NCI-H1436 treated with DMSO at 0.1 percent for 48 hours (cell line): ENCODE measurements at regions not wholly inside any gene's neighbourhood (a gene's known extent, or its start where the extent isn't known, plus 50 kb on each side); places are given as distances from the start of the nearest gene placed in this dataset.
"Not testable (repeated sequence)": the region's sequence is repeated elsewhere in the genome, so short reads cannot be mapped to it uniquely, and the experiment has no call there.

Experiments
- DNase-seq: peaks from one replicate; lab custom pipeline; 2025; lab: John Stamatoyannopoulos, UW

DNA sequence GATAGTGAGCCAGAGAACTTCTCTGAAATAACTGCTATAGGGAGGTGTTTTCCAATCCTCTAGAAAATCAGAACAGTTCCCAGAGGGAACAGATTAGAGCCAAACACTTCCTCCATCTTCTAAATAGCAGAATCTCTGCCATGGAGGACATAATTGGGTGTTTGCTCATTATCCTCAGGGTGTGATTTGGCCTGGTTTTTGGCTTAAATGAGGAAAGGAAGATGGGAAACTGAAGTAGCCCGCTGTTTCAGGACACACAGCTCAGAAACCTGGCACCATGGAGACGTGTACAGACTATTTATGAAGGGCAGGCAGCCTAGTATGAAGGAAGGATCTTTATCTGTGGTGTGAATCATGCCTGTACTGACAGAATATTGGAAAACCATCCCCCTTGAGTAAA is 231.7 kb upstream of the PRKD1 start:
- no peak for DNase-seq

DNA sequence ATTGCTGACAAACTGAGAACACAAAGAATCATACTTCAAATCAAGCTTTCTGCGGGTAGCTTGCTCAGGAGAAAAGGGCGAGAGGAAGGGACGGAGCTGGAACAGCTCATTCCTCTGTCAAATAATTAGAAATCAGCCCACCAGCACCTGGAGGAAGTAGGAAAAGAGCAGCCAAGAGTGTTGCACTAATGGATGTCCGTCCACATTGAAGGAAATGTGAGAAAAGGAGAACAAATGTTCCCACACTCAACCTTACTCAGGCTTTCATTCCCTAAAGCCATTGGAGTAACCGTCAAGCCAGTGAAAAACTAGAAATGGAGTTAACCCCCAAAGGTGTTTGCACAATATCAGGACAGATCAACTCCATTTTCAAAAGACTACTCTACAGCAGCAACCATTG is 233.0 kb upstream of the PRKD1 start:
- DNase-seq = no peak

DNA sequence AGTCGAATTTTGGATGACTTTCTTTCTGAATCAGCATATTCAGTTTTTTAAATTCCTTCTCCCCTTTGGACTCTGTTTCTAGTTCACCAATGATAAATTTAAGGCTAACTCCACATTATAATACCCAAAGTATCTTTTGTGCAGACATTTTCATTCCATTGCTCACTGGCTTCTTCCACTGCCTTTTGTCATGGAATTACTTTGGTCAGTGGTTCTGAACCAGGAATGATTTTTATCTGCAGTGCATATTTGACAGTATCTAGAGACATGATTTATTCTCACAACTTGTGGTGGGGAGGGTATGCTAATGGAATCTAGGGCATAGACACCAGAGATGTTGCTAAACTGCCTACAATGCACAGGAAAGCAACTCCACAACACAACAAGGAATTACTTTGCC is 234.4 kb upstream of the PRKD1 start:
- DNase-seq = no peak

DNA sequence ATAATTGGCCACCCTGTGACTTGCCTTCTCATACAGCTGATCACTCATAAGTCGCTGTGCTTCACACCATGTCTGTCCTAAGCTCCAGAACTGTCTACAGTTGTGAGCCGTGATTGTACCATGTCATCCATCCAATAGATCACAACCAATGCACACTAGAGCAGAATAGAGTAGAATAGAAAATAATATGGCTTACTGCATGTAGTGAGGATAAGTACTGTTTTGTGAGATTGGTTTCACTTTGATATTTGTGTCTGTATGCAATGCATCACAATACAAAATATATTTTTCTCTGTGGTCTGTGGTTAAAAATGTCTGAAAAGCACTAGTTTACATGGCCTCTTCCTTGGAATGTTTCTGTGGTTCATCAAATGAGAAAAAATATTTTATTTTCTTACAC is 237.6 kb upstream of the PRKD1 start:
- DNase-seq = no peak

DNA sequence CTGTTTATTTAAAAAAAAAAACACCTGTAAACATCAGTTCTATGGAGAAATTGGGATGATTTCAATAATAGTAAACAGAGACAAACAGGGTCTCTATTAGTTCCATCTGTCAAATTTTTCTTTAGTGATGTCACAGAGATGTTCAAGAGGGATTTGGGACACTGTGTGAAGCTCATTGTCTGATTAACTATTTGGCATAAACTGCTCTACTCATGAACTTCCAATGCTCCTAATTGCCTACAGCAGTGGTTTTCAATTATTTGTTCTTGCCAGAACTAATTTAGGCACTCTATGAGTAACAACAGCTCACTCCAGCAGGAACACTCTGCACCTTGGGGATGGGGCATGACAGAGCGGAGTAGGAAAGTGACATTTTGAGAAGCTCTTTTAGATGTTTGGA is 250.1 kb upstream of the PRKD1 start:
- DNase-seq = no peak

DNA sequence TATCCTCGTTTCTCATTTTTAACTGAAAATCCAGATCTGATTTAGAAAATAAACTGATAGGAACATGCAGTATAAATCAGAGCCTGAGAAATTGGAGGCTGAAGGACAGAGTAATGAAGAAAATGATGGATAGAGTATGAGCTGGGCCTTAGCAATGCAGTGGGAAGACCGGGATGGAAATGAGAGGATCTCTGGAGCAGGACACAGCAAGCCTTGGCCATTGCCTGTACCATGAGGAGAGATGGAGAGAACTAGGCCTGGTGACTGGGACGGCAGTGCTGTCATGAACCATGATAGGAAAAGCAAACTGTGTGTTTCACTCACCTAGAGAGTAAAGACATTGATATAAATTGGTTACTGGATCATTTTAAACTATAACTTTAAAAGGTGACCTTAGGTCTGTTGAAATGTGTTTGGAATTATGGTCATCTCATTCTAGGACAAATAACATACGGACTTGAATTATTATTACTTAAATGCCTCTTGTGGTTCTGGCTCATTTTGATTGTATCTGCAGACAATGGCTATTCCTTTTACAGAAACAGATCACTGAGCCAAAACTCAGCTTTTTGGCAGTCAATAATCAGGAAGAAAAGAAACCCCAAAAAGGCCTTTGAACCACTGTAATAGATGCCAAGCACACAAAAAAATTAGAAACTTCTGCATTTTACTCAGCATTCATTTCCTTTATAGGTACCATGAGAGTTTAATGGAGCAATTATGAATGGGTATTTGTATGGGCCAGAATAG is 251.9 kb upstream of the PRKD1 start:
- DNase-seq = no peak

DNA sequence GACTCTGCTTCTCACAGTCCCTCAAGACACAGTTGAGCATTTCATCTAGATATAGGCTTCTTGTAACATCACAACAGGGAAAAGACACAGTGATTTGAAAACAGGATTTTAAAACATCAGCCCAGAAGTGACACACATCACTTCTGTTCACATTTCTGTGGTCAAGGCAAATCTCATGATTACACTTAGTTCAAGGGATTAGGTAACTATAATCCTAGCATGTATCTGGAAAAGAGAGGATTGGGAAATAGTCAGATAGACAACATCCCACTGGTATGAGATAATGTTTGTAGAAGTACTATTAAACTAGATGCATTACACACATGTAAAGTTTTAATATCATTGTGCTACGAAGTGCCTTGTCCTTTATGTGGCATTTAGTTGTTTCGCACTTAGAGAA is 252.6 kb upstream of the PRKD1 start:
- no peak for DNase-seq

DNA sequence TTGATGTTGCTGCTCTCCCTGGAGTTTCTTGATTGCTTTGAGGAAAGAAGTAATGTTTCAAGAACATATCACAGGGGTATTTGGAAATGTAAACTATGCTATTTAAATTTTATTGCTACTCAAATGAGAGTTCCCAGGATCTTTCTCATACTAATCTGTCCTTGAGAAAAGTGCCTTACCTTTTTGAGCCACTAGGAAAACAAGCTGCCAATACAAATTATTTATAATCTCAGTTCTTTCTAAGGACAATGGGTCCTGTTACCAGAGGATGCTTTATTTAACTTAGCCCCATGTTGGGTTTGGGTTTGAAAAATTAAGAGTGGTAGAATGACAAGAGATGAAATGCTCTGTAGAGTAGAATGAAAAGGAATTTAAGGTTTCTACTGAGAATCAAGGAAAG is 258.2 kb upstream of the PRKD1 start:
- no peak for DNase-seq

DNA sequence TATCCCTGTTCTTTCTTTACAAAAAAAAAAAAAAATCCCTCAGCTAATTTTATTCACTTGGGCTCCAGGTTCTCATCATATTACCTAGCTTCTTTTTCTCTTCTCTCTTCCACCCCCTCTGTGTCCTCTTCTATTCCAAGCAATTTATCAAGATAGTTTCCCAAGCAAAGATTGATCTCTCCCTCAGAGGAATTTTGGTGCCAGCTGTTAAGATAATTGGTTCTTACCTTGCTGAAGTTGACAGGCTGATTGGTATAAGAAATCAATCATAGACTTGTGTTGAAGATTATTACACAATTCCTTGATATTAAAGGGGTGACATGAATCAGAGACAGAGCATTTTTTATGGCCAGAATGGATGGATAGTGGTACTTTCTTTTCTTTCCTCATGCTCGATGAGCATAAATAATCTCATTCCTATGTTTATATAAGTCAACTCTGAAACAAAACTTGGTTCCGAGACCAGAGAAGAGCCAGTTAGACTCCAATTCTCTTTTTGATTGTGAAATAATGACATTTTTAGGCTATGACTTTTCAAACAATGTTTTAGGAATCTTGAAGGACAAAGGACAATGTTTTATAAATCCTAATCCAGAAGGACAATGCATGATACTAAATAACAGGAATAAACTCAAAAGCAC is 264.1 kb upstream of the PRKD1 start:
- DNase-seq = no peak

DNA sequence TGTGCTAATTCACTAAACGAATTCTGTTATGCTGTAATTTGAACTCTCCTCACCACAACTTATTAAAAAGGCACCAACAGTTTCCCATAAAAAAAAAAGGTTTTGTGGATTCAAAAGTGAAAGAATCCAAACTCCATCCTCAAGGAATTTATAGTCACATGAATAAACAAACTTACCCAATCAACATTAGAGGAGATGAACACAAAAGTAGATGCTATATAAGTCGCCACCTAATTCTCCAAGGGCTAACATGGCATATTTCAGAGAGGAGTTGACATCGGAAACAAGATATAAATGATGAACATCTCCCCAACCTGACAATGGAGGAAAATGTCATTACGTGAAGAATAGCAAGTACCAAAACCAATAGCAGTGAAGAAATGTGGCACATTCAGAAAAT is 265.5 kb upstream of the PRKD1 start:
- no peak for DNase-seq

DNA sequence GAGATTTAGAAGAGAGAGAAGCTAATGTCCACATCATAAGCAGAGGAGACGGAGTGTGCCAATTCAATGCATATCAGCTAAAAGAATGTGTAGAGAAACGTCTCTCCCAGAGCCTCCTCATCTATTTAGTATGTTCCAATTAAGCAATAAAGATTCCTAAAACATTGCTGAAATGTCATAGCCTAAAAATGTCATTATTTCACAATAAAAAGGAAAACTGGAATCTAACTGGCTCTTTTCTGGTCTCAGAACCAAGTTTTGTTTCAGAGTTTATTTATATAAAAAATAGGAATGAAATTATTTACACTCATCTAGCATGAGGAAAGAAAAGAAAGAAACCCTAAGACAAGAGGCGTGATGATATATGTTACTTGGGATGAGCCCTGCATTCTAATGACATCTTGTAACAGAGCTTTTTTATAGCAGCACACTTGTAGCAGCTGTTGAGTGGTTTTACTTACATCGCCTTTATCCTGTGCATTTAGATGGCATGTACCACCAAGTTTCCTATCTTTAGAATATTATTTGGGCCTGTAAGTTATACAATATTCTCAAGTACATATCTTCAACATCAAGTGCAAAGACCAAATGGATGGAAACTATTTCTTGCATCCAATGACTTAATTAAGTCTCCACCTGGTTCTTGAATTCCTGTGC is 266.3 kb upstream of the PRKD1 start:
- DNase-seq = no peak

DNA sequence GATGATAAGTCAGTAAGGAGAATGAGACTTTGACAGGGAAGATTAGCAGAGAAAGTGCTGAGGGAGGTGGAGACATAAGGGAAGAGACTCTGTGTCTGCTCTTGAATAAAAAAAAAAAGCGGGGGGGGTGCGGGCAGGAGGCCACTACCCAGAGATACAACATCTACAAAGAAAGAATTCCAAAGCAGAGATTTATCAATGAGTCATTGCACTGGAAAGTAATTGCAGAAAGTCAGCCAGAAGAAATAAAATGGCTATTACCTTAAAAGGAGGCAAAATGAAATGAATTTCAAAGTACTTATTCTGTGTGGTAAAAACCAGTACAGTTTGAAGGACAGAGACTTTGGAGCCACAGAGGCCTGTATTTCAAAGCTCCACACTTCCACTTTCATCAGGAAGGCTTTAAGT is 267.1 kb upstream of the PRKD1 start:
- no peak for DNase-seq

DNA sequence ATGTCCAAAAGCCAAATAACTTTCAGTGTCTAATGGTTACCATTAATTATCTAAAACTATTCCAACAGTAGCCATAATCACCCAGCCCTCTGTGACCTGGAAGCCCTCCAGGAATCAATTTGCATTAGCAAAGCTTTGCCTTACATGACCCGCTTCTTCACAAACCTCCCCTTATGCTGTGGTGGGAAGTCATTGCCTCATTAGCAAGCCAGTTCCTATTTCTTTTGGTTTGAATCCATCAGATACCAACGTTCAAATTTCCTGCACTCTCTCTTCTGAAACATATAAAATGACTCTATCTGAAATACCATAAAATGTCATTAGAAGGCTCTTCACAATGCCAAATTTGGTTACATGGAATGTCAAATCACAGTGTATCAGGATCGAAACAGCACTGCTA is 268.3 kb upstream of the PRKD1 start:
- DNase-seq = no peak

DNA sequence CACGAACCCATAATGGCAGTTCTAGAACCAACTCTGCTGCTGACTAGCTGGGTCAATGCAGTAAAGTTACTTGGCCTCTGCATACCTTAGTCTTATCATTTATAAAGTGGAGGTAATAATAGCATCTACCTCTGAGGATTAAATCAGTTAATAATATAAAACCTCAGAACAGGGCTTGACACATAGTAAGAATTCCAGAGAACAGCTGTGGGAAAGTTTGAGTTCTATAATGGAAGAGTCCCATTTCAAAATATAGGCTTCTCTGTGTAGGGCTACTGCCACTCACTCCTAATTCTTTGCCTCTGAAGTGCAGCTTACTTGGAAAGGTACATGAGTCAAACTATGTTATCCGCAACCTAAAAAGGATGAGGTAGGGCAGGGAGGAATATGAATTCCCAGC is 269.2 kb upstream of the PRKD1 start:
- DNase-seq = no peak

DNA sequence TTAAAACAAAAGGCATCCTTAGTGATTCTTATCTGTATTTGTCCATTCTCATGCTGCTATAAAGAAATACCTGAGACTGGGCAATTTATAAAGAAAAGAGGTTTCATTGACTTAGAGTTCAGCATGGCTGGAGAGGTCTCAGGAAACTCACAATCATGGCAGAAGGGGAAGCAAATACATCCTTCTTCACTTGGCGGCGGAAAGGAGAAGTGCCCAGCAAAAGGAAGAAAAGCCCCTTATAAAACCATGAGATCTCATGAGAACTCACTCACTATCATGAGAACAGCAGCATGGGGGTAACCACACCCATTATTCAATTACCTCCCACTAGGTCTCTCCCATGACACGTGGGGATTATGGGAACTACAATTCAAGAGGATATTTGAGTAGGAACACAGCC is 271.1 kb upstream of the PRKD1 start:
- DNase-seq = not testable (repeated sequence)

DNA sequence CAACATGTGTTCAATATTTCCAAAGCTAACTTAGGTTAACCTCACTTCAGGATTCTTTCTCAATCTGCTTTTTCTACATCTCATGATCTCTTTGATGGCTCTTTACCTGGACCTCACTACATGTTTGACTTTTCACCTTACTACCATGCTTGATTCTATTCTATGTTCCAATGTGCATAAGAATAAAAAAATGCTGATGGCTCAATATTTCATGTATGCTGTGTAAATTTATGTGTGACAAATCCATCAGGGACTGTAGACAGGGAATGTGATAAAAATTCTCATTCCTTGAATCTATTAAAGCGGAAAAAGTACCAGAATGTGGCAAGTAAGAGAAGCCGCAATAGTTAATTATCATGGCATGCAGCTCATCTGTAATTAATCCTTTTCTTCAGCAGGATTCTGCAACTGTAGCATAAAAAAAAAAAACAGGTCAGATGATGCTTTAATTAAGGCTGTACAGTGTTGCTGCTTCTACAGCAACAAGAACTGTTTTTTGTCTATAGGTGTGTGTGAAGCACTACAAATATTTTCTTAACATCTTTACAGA is 276.9 kb upstream of the PRKD1 start:
- DNase-seq = no peak

DNA sequence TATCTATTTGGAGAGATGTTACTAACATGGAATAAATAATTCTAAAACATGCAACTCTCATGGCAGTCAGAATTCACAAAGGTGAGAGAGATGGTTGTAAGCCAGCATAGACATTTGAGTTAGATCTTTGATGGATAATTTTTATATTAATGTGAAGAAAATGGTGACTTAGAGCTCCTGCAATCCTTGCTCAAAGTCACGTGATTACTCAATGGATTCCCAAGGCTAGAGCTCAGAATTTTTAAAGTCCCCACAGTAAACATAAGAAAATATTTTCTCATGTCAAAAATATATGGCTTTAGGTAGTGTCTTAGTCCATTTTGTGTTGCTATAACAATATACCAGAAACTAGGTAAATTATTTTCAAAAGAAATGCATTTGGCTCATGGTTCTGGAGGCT is 281.5 kb upstream of the PRKD1 start:
- no peak for DNase-seq

DNA sequence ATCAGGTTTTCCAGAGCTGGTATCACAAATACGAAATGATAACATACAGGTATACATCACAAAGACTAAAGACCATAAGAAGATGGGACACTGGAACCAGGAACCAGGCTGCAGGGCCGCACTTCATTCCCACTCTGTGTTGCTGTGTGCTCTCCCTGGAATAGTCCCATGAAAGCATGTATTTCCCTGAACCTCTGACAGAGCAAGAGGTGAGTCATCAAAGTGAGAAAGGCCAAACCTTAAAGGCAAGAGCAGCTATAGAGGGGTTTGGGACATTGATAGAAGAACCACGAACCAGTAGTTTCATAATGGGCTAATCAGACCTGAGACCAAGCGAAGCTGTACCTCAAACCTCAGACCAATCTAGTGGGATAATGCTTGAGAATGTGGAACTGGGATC is 283.0 kb upstream of the PRKD1 start:
- no peak for DNase-seq

DNA sequence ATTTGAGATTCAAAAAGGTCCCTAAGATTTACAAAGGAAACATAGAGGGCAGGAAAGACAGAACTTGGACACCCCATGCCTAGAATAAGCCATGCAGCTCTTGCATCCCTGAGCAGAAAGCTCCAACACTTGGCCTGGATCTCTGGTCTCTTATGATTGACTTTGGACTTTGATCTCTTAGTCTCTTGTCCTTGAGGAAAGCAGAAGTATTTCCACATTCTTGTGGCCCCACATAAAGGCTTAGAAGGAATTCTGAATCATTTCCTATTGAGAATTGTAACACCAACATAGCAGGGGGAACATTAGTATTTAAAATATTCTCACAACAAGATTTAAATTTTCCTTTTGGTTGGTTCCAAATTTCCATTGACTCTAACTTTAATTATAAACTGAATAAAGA is 283.7 kb upstream of the PRKD1 start:
- DNase-seq = no peak

DNA sequence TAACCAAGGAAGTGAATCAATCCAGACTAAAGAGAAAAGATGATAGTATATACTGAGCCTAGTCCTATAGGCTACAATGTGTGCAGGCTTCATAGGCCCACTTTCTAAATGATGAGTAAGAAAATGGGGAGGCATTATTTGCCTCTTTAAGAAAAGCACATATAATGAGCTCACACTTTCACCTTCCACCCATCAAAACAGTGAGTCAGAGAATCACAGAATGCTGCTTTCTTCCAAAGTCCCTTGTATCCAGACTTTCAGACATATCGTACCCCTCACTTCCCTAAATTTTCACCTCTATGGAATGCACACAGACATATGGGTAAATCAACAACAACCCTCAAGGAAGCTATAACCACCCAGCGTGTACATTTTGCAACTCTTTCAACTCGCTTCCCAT is 286.4 kb upstream of the PRKD1 start:
- DNase-seq = no peak

DNA sequence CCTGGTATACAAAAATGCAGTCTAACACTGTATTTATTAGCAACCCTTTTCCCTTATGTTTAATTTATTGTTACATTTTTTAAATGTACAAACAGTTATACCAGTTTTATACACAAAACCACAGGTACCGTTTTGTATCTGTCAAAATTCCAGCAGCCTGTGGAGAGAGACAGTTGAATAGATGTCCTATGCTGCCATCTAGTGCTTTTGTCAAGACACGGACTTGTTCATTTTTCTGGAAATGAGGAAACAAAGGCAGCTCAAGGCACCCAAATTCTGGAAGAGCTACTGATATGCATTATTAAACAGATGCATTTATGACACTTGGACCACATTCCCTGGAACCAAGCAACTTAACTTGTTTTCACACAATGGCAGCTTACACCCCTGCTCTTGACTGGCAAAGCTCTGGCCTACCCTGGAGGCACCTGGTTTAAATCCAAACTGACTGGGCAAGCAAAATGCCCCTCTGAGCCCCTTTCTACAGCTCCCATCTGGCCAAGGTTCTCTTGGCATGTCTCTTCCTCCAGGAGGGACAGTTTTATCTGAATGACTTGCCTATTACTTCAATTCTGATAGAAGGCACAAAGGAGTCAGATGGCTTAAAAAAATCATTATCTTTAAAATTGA is 286.9 kb upstream of the PRKD1 start:
- DNase-seq = peak; percentile 36

DNA sequence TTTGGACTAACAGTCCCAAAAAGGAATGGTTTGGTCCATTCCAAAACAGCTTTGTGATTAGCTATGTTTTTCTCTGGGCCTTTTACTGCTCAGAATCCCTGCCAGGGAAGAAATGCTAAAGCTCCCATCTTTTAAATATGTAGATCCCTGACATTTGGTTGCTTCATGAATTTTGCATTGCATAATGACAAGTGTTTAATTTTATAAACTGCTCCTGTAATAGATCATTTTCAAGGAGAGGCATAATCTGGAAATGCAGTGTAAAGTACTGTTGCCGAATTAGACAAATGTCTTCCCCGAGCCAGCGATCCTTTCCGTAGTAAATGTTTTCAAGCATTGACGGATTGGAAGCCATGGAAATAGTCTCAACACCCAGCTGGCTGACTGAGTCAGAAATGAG is 291.3 kb upstream of the PRKD1 start:
- no peak for DNase-seq

DNA sequence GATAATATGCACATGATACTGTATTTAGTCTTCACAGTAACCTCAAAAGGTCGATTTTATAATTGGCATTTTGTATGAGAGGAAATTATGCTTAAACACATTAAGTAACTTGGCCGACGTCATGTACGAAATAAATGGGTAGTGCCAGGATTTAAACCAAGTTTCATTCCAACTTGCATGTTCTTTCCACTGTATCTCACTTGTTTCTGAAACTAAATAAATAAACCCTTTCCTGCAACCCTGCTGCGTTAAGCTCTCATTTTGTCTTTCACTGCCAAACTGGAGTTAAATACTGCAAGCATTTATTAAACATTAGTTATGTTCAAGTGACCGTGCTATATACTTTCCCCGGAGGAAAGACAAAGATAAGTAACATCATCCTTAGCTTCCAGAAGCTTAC is 293.9 kb upstream of the PRKD1 start:
- DNase-seq = no peak
